GM06990 (cell line): ENCODE measurements at regions not wholly inside any gene's neighbourhood (a gene's known extent, or its start where the extent isn't known, plus 50 kb on each side); places are given as distances from the start of the nearest gene placed in this dataset.

ENCODE experiments used
- DNase-seq: peaks from one replicate; pipeline ENCODE4 v3.0.0-alpha.2; 2011; ENCODE audit not compliant: insufficient read length; ENCODE audit errors: extremely low read depth
- H3K27me3 ChIP-seq: replicated peaks from 2 replicates; pipeline ENCODE4 v1.6.0; 2011; ENCODE audit warnings: low read length; ENCODE audit not compliant: control insufficient read depth, insufficient read depth
- H3K36me3 ChIP-seq: 2 replicates; pipeline ENCODE4 v1.5.1; 2011; ENCODE audit warnings: low read length; ENCODE audit not compliant: control insufficient read depth, insufficient read depth
- H3K4me3 ChIP-seq: replicated peaks from 2 replicates; pipeline ENCODE4 v1.5.1; 2011; ENCODE audit warnings: low read depth, mild to moderate bottlenecking, control low read depth, low read length
- CTCF ChIP-seq: IDR thresholded peaks from 2 replicates; pipeline ENCODE4 v1.5.1; 2011; ENCODE audit warnings: low read length, control low read depth, mild to moderate bottlenecking, inconsistent platforms; ENCODE audit not compliant: insufficient read depth, poor library complexity, severe bottlenecking

- no peaks in the 10 kb centered on the region for H3K36me3 ChIP-seq
- TF ChIP-seq CTCF, result no peak
Observed at GRCh38 chr4:126614356-126614855, 1018.4 kb upstream of the INTU start.

GRCh38 chr4:126616795-126617194 lies 1016.0 kb upstream of the INTU start:
- no peak for TF ChIP-seq CTCF
- Histone ChIP-seq H3K27me3 (no peaks in the 10 kb centered on the region), H3K4me3 (no peak overlapping the region), H3K36me3 (no peaks in the 10 kb centered on the region)
- DNase-seq, result no peak

More at GRCh38 chr4:126614356-126614855, 1018.4 kb upstream of the INTU start:
- Histone ChIP-seq H3K4me3 (no peak overlapping the region), H3K27me3 (no peaks in the 10 kb centered on the region)
- no peak for DNase-seq

GRCh38 chr4:126627255-126627654 lies 1005.5 kb upstream of the INTU start:
- no peaks in the 10 kb centered on the region for H3K36me3 ChIP-seq
- no peak for DNase-seq
- no peak overlapping the region for H3K4me3 ChIP-seq
- no peaks in the 10 kb centered on the region for H3K27me3 ChIP-seq
- TF ChIP-seq CTCF, result peak; percentile 24

GRCh38 chr4:126628933-126629332 lies 1003.8 kb upstream of the INTU start:
- no peak for DNase-seq
- TF ChIP-seq CTCF, result no peak
- H3K36me3 ChIP-seq, result no peaks in the 10 kb centered on the region
- H3K4me3 ChIP-seq, result no peak overlapping the region
- no peaks in the 10 kb centered on the region for H3K27me3 ChIP-seq

GRCh38 chr4:126630230-126630629 lies 1002.5 kb upstream of the INTU start:
- no peaks in the 10 kb centered on the region for H3K36me3 ChIP-seq
- TF ChIP-seq CTCF, result no peak
- DNase-seq, result no peak
- no peak overlapping the region for H3K4me3 ChIP-seq
- no peaks in the 10 kb centered on the region for H3K27me3 ChIP-seq

GRCh38 chr4:126633306-126633705 lies 999.5 kb upstream of the INTU start:
- Histone ChIP-seq H3K4me3 (no peak overlapping the region), H3K36me3 (no peaks in the 10 kb centered on the region), H3K27me3 (no peaks in the 10 kb centered on the region)
- TF ChIP-seq CTCF, result no peak
- DNase-seq, result no peak
